ENCODE measurements at regions not wholly inside any gene's neighbourhood (a gene's known extent, or its start where the extent isn't known, plus 50 kb on each side); places are given as distances from the start of the nearest gene placed in this dataset.

DNA sequence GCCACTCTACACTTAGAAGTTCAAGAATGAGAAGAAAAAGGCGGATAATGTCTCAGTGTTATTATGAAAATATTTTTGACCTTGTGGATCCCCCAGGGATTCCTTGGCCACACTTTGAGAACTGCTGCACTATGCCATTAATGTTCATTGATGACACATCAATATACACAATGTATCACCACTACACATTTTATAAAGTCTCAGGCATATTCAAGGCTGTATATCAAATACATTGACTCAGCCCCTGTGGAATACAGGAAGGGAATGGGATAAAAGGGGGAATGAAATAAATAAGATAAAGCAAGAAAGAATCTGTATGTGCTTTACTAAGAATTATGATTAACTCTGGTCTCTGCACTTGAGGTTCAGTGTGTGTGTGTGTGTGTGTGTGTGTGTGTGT lies 69.1 kb downstream of the INHBB start:
- ChIA-PET POLR2A (no interaction called here), CTCF (no interaction called here)
- ATAC-seq (ENCODE audit: low read depth) (no peak), DNase-seq (no peak)
- Mint-ChIP-seq H3K4me3 (no peak overlapping the region), H3K36me3 (ENCODE audit: low read depth) (no peaks in the 10 kb centered on the region), H3K27me3 (no peaks in the 10 kb centered on the region), H3K27ac (no peak overlapping the region), H3K4me1 (no peaks in the 10 kb centered on the region), H3K9me3 (no peaks in the 10 kb centered on the region)
- TF ChIP-seq, protein P1, sequence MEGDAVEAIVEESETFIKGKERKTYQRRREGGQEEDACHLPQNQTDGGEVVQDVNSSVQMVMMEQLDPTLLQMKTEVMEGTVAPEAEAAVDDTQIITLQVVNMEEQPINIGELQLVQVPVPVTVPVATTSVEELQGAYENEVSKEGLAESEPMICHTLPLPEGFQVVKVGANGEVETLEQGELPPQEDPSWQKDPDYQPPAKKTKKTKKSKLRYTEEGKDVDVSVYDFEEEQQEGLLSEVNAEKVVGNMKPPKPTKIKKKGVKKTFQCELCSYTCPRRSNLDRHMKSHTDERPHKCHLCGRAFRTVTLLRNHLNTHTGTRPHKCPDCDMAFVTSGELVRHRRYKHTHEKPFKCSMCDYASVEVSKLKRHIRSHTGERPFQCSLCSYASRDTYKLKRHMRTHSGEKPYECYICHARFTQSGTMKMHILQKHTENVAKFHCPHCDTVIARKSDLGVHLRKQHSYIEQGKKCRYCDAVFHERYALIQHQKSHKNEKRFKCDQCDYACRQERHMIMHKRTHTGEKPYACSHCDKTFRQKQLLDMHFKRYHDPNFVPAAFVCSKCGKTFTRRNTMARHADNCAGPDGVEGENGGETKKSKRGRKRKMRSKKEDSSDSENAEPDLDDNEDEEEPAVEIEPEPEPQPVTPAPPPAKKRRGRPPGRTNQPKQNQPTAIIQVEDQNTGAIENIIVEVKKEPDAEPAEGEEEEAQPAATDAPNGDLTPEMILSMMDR (IDR thresholded peaks at IDR 0.05) = no peak
- intact Hi-C loops (cut with micrococcal nuclease) = no loop called here

DNA sequence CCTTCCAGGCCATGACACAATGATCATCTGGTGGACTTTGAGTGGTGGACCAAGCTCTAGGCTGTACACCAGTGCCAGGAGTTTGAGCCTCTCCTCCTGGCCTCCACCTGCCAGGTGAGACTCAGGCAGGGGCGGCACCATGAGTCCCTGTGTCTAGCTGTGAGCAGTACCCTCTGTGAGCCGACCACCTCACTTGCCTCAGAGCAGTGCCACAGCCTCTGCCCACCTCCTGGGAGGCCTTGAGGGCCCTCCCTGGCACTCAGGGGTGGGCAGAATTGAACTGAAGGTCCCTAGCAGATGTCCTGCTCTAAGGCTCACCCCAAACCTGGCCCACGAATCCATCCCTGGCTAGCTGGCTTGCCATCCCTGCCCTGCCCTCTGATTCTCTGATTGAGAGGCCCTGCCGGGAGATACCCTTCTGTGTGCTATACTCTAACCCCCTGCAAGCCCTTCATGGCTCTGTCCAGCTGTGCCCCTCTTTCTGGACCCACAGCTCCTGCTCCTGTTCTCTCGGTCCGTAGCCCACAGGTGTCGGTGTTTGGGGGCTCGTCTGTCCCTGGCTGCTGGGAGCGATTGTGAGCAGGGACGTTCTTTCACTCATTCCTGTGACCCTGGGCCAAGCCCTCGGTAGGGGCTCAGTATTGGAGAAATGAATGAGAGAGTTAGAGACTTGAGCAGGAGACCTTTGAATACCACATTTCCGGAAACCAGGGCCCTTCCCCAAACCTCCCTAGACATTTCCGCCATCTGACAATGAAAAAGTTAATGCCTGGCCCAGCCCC lies 70.0 kb downstream of the INHBB start:
- Mint-ChIP-seq H3K4me1 (no peaks in the 10 kb centered on the region), H3K9me3 (no peaks in the 10 kb centered on the region), H3K27ac (no peak overlapping the region), H3K36me3 (ENCODE audit: low read depth) (no peaks in the 10 kb centered on the region), H3K27me3 (no peaks in the 10 kb centered on the region), H3K4me3 (no peak overlapping the region)
- no peak for DNase-seq
- CTCF ChIA-PET = no interaction called here
- TF ChIP-seq, protein P1 (IDR thresholded peaks at IDR 0.05) = no peak
- POLR2A ChIA-PET = no interaction called here
- intact Hi-C loops (cut with micrococcal nuclease) = no loop called here
- no peak for ATAC-seq (ENCODE audit: low read depth)

DNA sequence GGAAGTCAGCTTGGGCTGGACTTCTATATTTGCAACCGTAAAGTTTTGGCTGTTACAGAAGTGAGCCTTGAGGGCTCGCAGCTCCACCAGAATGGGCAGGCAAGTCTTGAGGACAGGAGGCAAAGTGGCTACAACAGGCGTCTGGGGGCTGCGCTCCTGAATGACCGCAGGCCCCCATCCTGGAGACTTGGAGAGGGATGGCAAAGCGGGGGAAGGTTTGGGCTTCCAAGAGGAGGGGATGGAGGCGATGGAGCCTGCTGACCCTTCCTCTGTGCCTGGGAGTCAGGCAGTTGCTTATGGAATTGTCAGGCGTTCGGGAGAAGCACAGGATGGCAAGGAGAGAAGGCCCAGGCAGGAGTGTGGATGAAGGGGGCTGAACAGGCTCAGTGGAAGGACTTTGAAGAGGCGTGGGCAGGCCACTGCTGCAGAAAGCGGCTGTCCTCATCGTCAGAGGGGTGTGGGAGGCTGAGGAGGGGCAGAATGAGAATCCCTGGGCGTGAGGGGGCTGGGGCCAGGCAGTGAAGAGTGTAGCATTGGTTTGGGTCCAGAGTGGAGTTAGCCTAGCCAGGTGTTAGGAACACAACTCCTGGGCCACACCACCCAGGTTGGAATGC lies 72.3 kb downstream of the INHBB start:
- ChIA-PET POLR2A (no interaction called here), CTCF (no interaction called here)
- intact Hi-C loops (cut with micrococcal nuclease) = no loop called here
- H3K4me1 Mint-ChIP-seq = no peaks in the 10 kb centered on the region
- H3K4me3 Mint-ChIP-seq = no peak overlapping the region
- no peak for ATAC-seq (ENCODE audit: low read depth)
- H3K36me3 Mint-ChIP-seq (ENCODE audit: low read depth) = no peaks in the 10 kb centered on the region
- no peak overlapping the region for H3K27ac Mint-ChIP-seq
- H3K9me3 Mint-ChIP-seq = no peaks in the 10 kb centered on the region
- peaks cover 4% of the 10 kb centered on the region for H3K27me3 Mint-ChIP-seq
- DNase-seq = no peak
- TF ChIP-seq, protein P1 (IDR thresholded peaks at IDR 0.05) = no peak

DNA sequence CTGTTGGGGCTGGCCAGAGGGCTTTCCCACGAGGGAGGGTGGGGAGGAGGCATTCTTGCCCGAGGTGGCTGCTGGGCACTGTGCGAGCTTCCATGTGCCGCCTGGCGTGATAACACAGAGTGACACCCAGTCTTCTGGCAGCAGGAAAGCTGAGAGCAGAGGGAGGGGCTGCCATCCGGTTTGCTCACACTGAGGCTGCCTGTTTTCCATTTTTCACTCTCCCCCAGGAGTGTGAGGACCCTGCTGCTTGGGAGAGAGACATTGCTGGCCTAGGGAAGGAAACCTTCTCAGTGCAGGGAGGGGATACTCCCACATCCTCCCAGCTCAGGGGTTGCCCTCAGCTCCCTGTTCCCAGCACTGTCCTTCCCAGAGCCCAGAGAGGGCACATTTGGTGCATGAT lies 73.1 kb downstream of the INHBB start:
- ATAC-seq (ENCODE audit: low read depth) (no peak), DNase-seq (no peak)
- no peaks in the 10 kb centered on the region for H3K36me3 Mint-ChIP-seq (ENCODE audit: low read depth)
- no peak overlapping the region for H3K4me3 Mint-ChIP-seq
- intact Hi-C loops (cut with micrococcal nuclease) = no loop called here
- POLR2A ChIA-PET = no interaction called here
- peaks cover 8% of the 10 kb centered on the region for H3K27me3 Mint-ChIP-seq
- H3K4me1 Mint-ChIP-seq = no peaks in the 10 kb centered on the region
- no peak overlapping the region for H3K27ac Mint-ChIP-seq
- no peaks in the 10 kb centered on the region for H3K9me3 Mint-ChIP-seq
- CTCF ChIA-PET = no interaction called here
- TF ChIP-seq, protein P1 (IDR thresholded peaks at IDR 0.05) = no peak

DNA sequence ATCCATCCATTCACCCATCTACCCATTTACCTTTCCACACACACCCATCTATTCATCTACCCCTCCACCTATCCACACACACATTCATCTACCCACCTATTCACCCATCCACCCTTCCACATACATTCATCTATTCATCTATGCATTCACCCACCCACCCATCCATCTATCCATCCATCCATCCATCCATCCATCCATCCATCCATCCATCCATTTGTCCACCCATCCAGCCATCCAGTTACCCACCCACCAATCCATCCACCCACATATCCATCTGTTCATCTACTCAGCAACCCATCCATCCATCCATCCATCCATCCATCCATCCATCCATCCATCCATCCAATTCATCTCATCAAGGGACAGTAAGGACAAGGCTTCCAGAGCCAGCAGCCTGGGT lies 74.0 kb downstream of the INHBB start:
- POLR2A ChIA-PET = no interaction called here
- no peak overlapping the region for H3K27ac Mint-ChIP-seq

More for the DNA sequence above, 74.0 kb downstream of the INHBB start:
- TF ChIP-seq, protein P1 (IDR thresholded peaks at IDR 0.05) = no peak
- no peaks in the 10 kb centered on the region for H3K9me3 Mint-ChIP-seq
- no peak overlapping the region for H3K4me3 Mint-ChIP-seq
- intact Hi-C loops (cut with micrococcal nuclease) = no loop called here
- ATAC-seq (ENCODE audit: low read depth) (no peak), DNase-seq (no peak)
- CTCF ChIA-PET = no interaction called here
- H3K27me3 Mint-ChIP-seq = peaks cover 8% of the 10 kb centered on the region
- H3K4me1 Mint-ChIP-seq = no peaks in the 10 kb centered on the region
- H3K36me3 Mint-ChIP-seq (ENCODE audit: low read depth) = no peaks in the 10 kb centered on the region

All from activated B cell treated with CpG ODN at 0.5 μM for 24 hours (primary cell).